HepG2 (cell line): ENCODE measurements at regions not wholly inside any gene's neighbourhood (a gene's known extent, or its start where the extent isn't known, plus 50 kb on each side); places are given as distances from the start of the nearest gene placed in this dataset.

Experiments used
- ATAC-seq: fragments of 200-7000 bp; cut with Tn5 transposase; 3 replicates; pipeline ENCODE4 v1.9.1; 2020; ENCODE audit warnings: mild to moderate bottlenecking, moderate library complexity
- BruUV-seq: library from RNA; stranded (reverse); fragments of 400-500 nt; replicated peaks from 2 replicates; lab custom pipeline; 2021; lab: Mats Ljungman, UMichigan
- CTCF ChIA-PET: fragments of 300-600 bp; formaldehyde crosslinking; extraction: SDS; loops from one replicate; lab custom pipeline; 2021; ENCODE audit warnings: low total read pairs, inconsistent platforms, low intra/inter-chr PET ratio; lab: Yijun Ruan, JAX
- POLR2A ChIA-PET: fragments of 350-600 bp; sonication (Branson Sonifier 250); formaldehyde crosslinking; loops from one replicate; lab custom pipeline; 2020; ENCODE audit warnings: antibody characterized with exemption, inconsistent platforms; lab: Yijun Ruan, JAX
- DNase-seq: peaks from one replicate; pipeline ENCODE4 v3.0.0-alpha.2; 2015; ENCODE audit warnings: low spot score
- FAIRE-seq: peaks from 3 replicates; lab custom pipeline; 2011; peaks lifted over from hg19 to GRCh38; lab: Jason Lieb, UNC
- H2AFZ ChIP-seq: one replicate; pipeline ENCODE4 v1.6.1; 2011; ENCODE audit warnings: low read length, inconsistent platforms
- H3K27ac ChIP-seq: fragments of 300-600 bp; 3 replicates; pipeline ENCODE4 v1.8.0; 2011; ENCODE audit warnings: mixed run types, mild to moderate bottlenecking, mixed read lengths, low read length, inconsistent platforms; ENCODE audit not compliant: insufficient read depth; ENCODE audit errors: extremely low read length
- H3K27me3 ChIP-seq, 2 experiments: fragments of 200-600 bp in 1 of 2; 2 replicates in 1 of 2; 3 replicates in 1 of 2; pipeline versions ENCODE4 v1.6.0 to v1.8.0; 2011; ENCODE audit warnings: low read length in 2 of 2, mild to moderate bottlenecking in 2 of 2, moderate library complexity in 2 of 2, inconsistent platforms in 1 of 2; ENCODE audit not compliant: insufficient read depth in 2 of 2, control insufficient read depth in 1 of 2
- H3K36me3 ChIP-seq, 2 experiments: fragments of 200-600 bp in 1 of 2; replicated peaks in 1 of 2; 2 replicates in 1 of 2; 3 replicates in 1 of 2; pipeline versions ENCODE4 v1.5.1 to v1.8.0; 2011; ENCODE audit warnings: low read length in 2 of 2, inconsistent platforms in 1 of 2; ENCODE audit not compliant: insufficient read depth in 2 of 2, control insufficient read depth in 1 of 2
- H3K4me1 ChIP-seq: 2 replicates; pipeline ENCODE4 v1.5.1; 2012; ENCODE audit warnings: low read length, inconsistent platforms; ENCODE audit not compliant: insufficient read depth
- H3K4me2 ChIP-seq: 2 replicates; pipeline ENCODE4 v1.6.0; 2011; ENCODE audit warnings: low read depth, low read length, inconsistent platforms
- H3K4me3 ChIP-seq, 3 experiments: fragments of 200-600 bp in 1 of 3; sonication (generic), shearing (Covaris generic) in 1 of 3; replicated peaks in 1 of 3; 2 replicates each; pipeline ENCODE4 v1.5.1; 2011 to 2016; ENCODE audit warnings: low read length in 3 of 3, inconsistent platforms in 2 of 3, low read depth in 2 of 3, mild to moderate bottlenecking in 2 of 3, control low read depth in 1 of 3, mixed read lengths in 1 of 3; ENCODE audit not compliant: insufficient read depth in 1 of 3
- H3K79me2 ChIP-seq: one replicate; pipeline ENCODE4 v1.6.1; 2011; ENCODE audit warnings: low read length, inconsistent platforms; ENCODE audit not compliant: insufficient read depth
- H3K9ac ChIP-seq: 2 replicates; pipeline ENCODE4 v1.6.0; 2011; ENCODE audit warnings: mild to moderate bottlenecking, low read depth, low read length, inconsistent platforms; ENCODE audit not compliant: insufficient read depth
- H3K9me3 ChIP-seq: 2 replicates; pipeline ENCODE4 v1.5.1; 2012; ENCODE audit warnings: mild to moderate bottlenecking, low read length
- H4K20me1 ChIP-seq: 2 replicates; pipeline ENCODE4 v1.6.0; 2011; ENCODE audit warnings: inconsistent platforms, mild to moderate bottlenecking, low read length, moderate library complexity; ENCODE audit not compliant: insufficient read depth
- FOXA1 ChIP-seq, 2 experiments: fragments of 450-650 bp in 1 of 2; sonication (generic) in 1 of 2; formaldehyde crosslinking in 1 of 2; IDR thresholded peaks; 2 replicates each; pipeline versions ENCODE4 v1.4.0 to v1.6.1; 2016 to 2020; ENCODE audit warnings: missing genetic modification reagents in 1 of 2
- HNRNPL ChIP-seq: fragments of 200-400 bp; formaldehyde crosslinking; IDR thresholded peaks from 2 replicates; pipeline ENCODE4 v1.6.1; 2017; ENCODE audit warnings: mild to moderate bottlenecking, low read depth, low read length
- KLF9 ChIP-seq: IDR thresholded peaks from 2 replicates; pipeline ENCODE4 v1.6.1; 2016; ENCODE audit warnings: low read depth
- NCOA1 ChIP-seq: sonication (generic); formaldehyde crosslinking; IDR thresholded peaks from 2 replicates; pipeline ENCODE4 v1.9.0; 2021; ENCODE audit warnings: missing genetic modification reagents
- NCOA5 ChIP-seq: sonication (generic); formaldehyde crosslinking; IDR thresholded peaks from 2 replicates; pipeline ENCODE4 v1.4.0; 2020; ENCODE audit warnings: missing genetic modification reagents
- SMARCE1 ChIP-seq: fragments of 450-650 bp; IDR thresholded peaks from 2 replicates; pipeline ENCODE4 v1.6.1; 2017; ENCODE audit warnings: borderline replicate concordance
- ZNF33A ChIP-seq: sonication (generic); formaldehyde crosslinking; IDR thresholded peaks from 2 replicates; pipeline ENCODE4 v1.5.1; 2020; ENCODE audit warnings: missing genetic modification reagents, mild to moderate bottlenecking, moderate library complexity, borderline replicate concordance
- ZNF350 ChIP-seq: sonication (generic); formaldehyde crosslinking; IDR thresholded peaks from 2 replicates; pipeline ENCODE4 v1.4.0; 2020; ENCODE audit warnings: mild to moderate bottlenecking, low read depth, missing genetic modification reagents, borderline replicate concordance
- ZNF678 ChIP-seq: sonication (generic); formaldehyde crosslinking; IDR thresholded peaks from 2 replicates; pipeline ENCODE4 v1.4.0; 2020; ENCODE audit warnings: mild to moderate bottlenecking, missing genetic modification reagents
- ZNF737 ChIP-seq: sonication (generic); formaldehyde crosslinking; IDR thresholded peaks from 2 replicates; pipeline ENCODE4 v1.5.0; 2020; ENCODE audit warnings: missing genetic modification reagents, mild to moderate bottlenecking, borderline replicate concordance
- ZNF749 ChIP-seq: sonication (generic); formaldehyde crosslinking; IDR thresholded peaks from 2 replicates; pipeline ENCODE4 v1.8.0; 2022; ENCODE audit warnings: mild to moderate bottlenecking, missing genetic modification reagents, moderate library complexity, borderline replicate concordance
- ZNF788 ChIP-seq: sonication (generic); formaldehyde crosslinking; IDR thresholded peaks from 2 replicates; pipeline ENCODE4 v1.5.0; 2020; ENCODE audit warnings: mild to moderate bottlenecking, missing genetic modification reagents, borderline replicate concordance
- ZNF878 ChIP-seq: sonication (generic); formaldehyde crosslinking; IDR thresholded peaks from 2 replicates; pipeline ENCODE4 v1.8.1; 2023; ENCODE audit warnings: mild to moderate bottlenecking, missing genetic modification reagents, moderate library complexity
- ZSCAN12 ChIP-seq: sonication (generic); formaldehyde crosslinking; IDR thresholded peaks from 2 replicates; pipeline ENCODE4 v1.9.0; 2021; ENCODE audit warnings: mild to moderate bottlenecking, missing genetic modification reagents
- in situ Hi-C: cut with HindIII; loops from 2 replicates; pipeline ENCODE4 v1.10.0; 2017; ENCODE audit warnings: low pct_unique_long_range_greater_than_20kb; ENCODE audit not compliant: extremely low pct_ligation_motif_present
- intact Hi-C: fragments of 100-400 bp; cut with micrococcal nuclease; formaldehyde crosslinking; loops from one replicate; pipeline ENCODE4 v1.10.0; 2022; ENCODE audit not compliant: unreplicated experiment
- TF ChIP-seq, protein P1 (sequence below): sonication (generic); formaldehyde crosslinking; IDR thresholded peaks from 2 replicates; pipeline ENCODE4 v1.4.0; 2020; ENCODE audit warnings: missing genetic modification reagents
- TF ChIP-seq, protein P2 (sequence below): sonication (generic); formaldehyde crosslinking; IDR thresholded peaks from 2 replicates; pipeline ENCODE4 v1.5.0; 2020; ENCODE audit warnings: mild to moderate bottlenecking, missing genetic modification reagents, borderline replicate concordance
- TF ChIP-seq, protein P3 (sequence below): sonication (generic); formaldehyde crosslinking; IDR thresholded peaks from 2 replicates; pipeline ENCODE4 v1.4.0; 2020; ENCODE audit warnings: missing genetic modification reagents, borderline replicate concordance

DNA sequence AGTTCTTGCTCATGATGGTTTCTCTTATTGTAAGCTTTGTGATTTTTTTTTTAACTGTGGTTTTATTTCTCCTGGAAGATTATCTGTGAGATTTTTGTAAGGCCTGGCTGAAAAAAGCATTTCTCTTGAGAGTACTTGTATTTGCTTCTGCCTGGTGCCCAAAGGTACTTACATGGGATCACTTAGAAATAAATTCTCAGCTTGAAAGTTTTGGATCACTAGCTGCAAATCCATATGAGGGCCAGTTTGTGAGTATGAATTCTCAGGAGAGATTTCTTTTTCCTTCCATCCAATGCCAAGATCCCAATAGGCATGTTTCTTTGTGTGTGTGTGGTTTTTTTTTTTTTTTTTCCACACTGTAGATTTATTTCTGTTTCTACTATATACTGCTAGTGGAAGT lies 1884.7 kb upstream of the PCDH7 start:
- POLR2A ChIA-PET, result no interaction called here
- Histone ChIP-seq H2AFZ (no peak overlapping the region), H3K27ac (no peak overlapping the region), H3K4me1 (no peaks in the 10 kb centered on the region), H4K20me1 (no peaks in the 10 kb centered on the region), H3K4me3 (no peak overlapping the region), H3K36me3 (no peaks in the 10 kb centered on the region), H3K79me2 (no peaks in the 10 kb centered on the region), H3K9me3 (peaks cover 65% of the 10 kb centered on the region), H3K9ac (no peak overlapping the region), H3K4me2 (no peak overlapping the region), H3K27me3 (no peaks in the 10 kb centered on the region; a peak in 1 of 5 replicates)
- DNase-seq, result no peak
- in situ Hi-C loops, result no loop called here
- no peak for ATAC-seq
- BruUV-seq, result no TSS peak
- no peak for FAIRE-seq
- CTCF ChIA-PET, result no interaction called here
- TF ChIP-seq ZNF33A (CRISPR knock-in tag), result no peak
- TF ChIP-seq ZSCAN12 (CRISPR knock-in tag), result no peak
- no peak for TF ChIP-seq HNRNPL
- TF ChIP-seq, protein P1, sequence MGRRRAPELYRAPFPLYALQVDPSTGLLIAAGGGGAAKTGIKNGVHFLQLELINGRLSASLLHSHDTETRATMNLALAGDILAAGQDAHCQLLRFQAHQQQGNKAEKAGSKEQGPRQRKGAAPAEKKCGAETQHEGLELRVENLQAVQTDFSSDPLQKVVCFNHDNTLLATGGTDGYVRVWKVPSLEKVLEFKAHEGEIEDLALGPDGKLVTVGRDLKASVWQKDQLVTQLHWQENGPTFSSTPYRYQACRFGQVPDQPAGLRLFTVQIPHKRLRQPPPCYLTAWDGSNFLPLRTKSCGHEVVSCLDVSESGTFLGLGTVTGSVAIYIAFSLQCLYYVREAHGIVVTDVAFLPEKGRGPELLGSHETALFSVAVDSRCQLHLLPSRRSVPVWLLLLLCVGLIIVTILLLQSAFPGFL (CRISPR knock-in tag), result no peak
- no peak for TF ChIP-seq ZNF878 (CRISPR knock-in tag)
- TF ChIP-seq ZNF678, result no peak
- TF ChIP-seq NCOA5 (CRISPR knock-in tag), result no peak
- no peak for TF ChIP-seq ZNF350 (CRISPR knock-in tag)
- no peak for TF ChIP-seq ZNF788 (CRISPR knock-in tag)
- no peak for TF ChIP-seq FOXA1 (IDR thresholded peaks at IDR 0.05)
- TF ChIP-seq FOXA1 (CRISPR knock-in tag; IDR thresholded peaks at IDR 0.05), result no peak
- TF ChIP-seq, protein P2, sequence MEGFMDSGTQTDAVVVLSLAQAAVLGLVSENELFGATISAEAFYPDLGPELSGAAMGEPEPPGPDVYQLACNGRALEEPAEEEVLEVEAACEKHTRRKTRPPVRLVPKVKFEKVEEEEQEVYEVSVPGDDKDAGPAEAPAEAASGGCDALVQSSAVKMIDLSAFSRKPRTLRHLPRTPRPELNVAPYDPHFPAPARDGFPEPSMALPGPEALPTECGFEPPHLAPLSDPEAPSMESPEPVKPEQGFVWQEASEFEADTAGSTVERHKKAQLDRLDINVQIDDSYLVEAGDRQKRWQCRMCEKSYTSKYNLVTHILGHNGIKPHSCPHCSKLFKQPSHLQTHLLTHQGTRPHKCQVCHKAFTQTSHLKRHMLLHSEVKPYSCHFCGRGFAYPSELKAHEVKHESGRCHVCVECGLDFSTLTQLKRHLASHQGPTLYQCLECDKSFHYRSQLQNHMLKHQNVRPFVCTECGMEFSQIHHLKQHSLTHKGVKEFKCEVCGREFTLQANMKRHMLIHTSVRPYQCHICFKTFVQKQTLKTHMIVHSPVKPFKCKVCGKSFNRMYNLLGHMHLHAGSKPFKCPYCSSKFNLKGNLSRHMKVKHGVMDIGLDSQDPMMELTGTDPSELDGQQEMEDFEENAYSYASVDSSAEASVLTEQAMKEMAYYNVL (CRISPR knock-in tag), result no peak
- TF ChIP-seq KLF9 (CRISPR knock-in tag), result no peak
- no peak for TF ChIP-seq ZNF749 (CRISPR knock-in tag)
- TF ChIP-seq, protein P3, sequence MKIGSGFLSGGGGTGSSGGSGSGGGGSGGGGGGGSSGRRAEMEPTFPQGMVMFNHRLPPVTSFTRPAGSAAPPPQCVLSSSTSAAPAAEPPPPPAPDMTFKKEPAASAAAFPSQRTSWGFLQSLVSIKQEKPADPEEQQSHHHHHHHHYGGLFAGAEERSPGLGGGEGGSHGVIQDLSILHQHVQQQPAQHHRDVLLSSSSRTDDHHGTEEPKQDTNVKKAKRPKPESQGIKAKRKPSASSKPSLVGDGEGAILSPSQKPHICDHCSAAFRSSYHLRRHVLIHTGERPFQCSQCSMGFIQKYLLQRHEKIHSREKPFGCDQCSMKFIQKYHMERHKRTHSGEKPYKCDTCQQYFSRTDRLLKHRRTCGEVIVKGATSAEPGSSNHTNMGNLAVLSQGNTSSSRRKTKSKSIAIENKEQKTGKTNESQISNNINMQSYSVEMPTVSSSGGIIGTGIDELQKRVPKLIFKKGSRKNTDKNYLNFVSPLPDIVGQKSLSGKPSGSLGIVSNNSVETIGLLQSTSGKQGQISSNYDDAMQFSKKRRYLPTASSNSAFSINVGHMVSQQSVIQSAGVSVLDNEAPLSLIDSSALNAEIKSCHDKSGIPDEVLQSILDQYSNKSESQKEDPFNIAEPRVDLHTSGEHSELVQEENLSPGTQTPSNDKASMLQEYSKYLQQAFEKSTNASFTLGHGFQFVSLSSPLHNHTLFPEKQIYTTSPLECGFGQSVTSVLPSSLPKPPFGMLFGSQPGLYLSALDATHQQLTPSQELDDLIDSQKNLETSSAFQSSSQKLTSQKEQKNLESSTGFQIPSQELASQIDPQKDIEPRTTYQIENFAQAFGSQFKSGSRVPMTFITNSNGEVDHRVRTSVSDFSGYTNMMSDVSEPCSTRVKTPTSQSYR (CRISPR knock-in tag), result no peak
- no peak for TF ChIP-seq NCOA1 (CRISPR knock-in tag)
- no peak for TF ChIP-seq ZNF737 (CRISPR knock-in tag)
- TF ChIP-seq SMARCE1, result no peak
- intact Hi-C loops, result no loop called here
